CD4-positive, alpha-beta T cell treated with Interleukin-2 at 100 ng/mL for 4 hours (primary cell): ENCODE measurements at regions not wholly inside any gene's neighbourhood (a gene's known extent, or its start where the extent isn't known, plus 50 kb on each side); places are given as distances from the start of the nearest gene placed in this dataset.
"Not testable (repeated sequence)": the region's sequence is repeated elsewhere in the genome, so short reads cannot be mapped to it uniquely, and the experiment has no call there.

ENCODE experiments used
- DNase-seq: peaks from one replicate; pipeline ENCODE4 v3.0.0-alpha.2; 2020; ENCODE audit warnings: low spot score

- DNase-seq: no peak
These were observed 136.2 kb upstream of the BOD1L1 start for GRCh38 chr4:13763707-13764106.

- DNase-seq: no peak
These were observed 138.0 kb upstream of the BOD1L1 start for GRCh38 chr4:13765539-13765938.

GRCh38 chr4:13766761-13767540 lies 139.4 kb upstream of the BOD1L1 start:
- DNase-seq: no peak

GRCh38 chr4:13777341-13777740 lies 149.8 kb upstream of the BOD1L1 start:
- DNase-seq: no peak

GRCh38 chr4:13778367-13778766 lies 150.8 kb upstream of the BOD1L1 start:
- no peak for DNase-seq

GRCh38 chr4:13782231-13782630 lies 154.7 kb upstream of the BOD1L1 start:
- DNase-seq: no peak

- DNase-seq: no peak
These were observed 156.4 kb upstream of the BOD1L1 start for GRCh38 chr4:13783800-13784411.

GRCh38 chr4:13793020-13793710 lies 165.6 kb upstream of the BOD1L1 start:
- no peak for DNase-seq

- DNase-seq: no peak
These were observed 167.5 kb upstream of the BOD1L1 start for GRCh38 chr4:13794819-13795565.

- no peak for DNase-seq
These were observed 169.5 kb upstream of the BOD1L1 start for GRCh38 chr4:13797061-13797460.

- no peak for DNase-seq
These were observed 187.7 kb upstream of the BOD1L1 start for GRCh38 chr4:13815231-13815630.

GRCh38 chr4:13816472-13816871 lies 188.9 kb upstream of the BOD1L1 start:
- DNase-seq: no peak

GRCh38 chr4:13821522-13821921 lies 194.0 kb upstream of the BOD1L1 start:
- no peak for DNase-seq

GRCh38 chr4:13825822-13826221 lies 198.3 kb upstream of the BOD1L1 start:
- DNase-seq: not testable (repeated sequence)

GRCh38 chr4:13829457-13829856 lies 201.9 kb upstream of the BOD1L1 start:
- DNase-seq: no peak

- no peak for DNase-seq
These were observed 202.9 kb upstream of the BOD1L1 start for GRCh38 chr4:13830449-13830848.

- no peak for DNase-seq
These were observed 205.8 kb upstream of the BOD1L1 start for GRCh38 chr4:13833171-13833804.

- DNase-seq: no peak
These were observed 209.7 kb upstream of the BOD1L1 start for GRCh38 chr4:13836946-13837912.

GRCh38 chr4:13840502-13841190 lies 213.1 kb upstream of the BOD1L1 start:
- DNase-seq: no peak

- no peak for DNase-seq
These were observed 217.2 kb upstream of the BOD1L1 start for GRCh38 chr4:13844740-13845139.
